MM.1S (cell line): ENCODE measurements at regions not wholly inside any gene's neighbourhood (a gene's known extent, or its start where the extent isn't known, plus 50 kb on each side); places are given as distances from the start of the nearest gene placed in this dataset.

Source experiments
- DNase-seq: peaks from one replicate; pipeline ENCODE4 v3.0.0-alpha.2; 2015
- H2AFZ ChIP-seq: fragments of 300-600 bp; sonication (generic); 2 replicates; pipeline ENCODE4 v1.6.0; 2016; ENCODE audit warnings: antibody characterized with exemption, low read length
- H3F3A ChIP-seq: fragments of 300-600 bp; sonication (generic); 2 replicates; pipeline ENCODE4 v1.6.1; 2016; ENCODE audit warnings: mild to moderate bottlenecking, antibody characterized with exemption, low read length, moderate library complexity, mixed read lengths; ENCODE audit not compliant: insufficient read depth
- H3K27ac ChIP-seq: fragments of 300-600 bp; sonication (generic); 2 replicates; pipeline ENCODE4 v1.5.1; 2016; ENCODE audit warnings: mild to moderate bottlenecking, low read length
- H3K27me3 ChIP-seq: fragments of 300-600 bp; sonication (generic); replicated peaks from 2 replicates; pipeline ENCODE4 v1.6.0; 2016; ENCODE audit warnings: low read length; ENCODE audit not compliant: insufficient read depth
- H3K36me3 ChIP-seq: fragments of 300-600 bp; sonication (generic); replicated peaks from 2 replicates; pipeline ENCODE4 v1.6.1; 2016; ENCODE audit warnings: mild to moderate bottlenecking, low read length, mixed read lengths; ENCODE audit not compliant: insufficient read depth
- H3K4me1 ChIP-seq: fragments of 300-600 bp; sonication (generic); 2 replicates; pipeline ENCODE4 v1.6.1; 2016; ENCODE audit warnings: low read length, mixed read lengths
- H3K4me2 ChIP-seq: fragments of 300-600 bp; sonication (generic); 2 replicates; pipeline ENCODE4 v1.6.0; 2016; ENCODE audit warnings: low read depth, low read length
- H3K4me3 ChIP-seq: fragments of 300-600 bp; sonication (generic); 2 replicates; pipeline ENCODE4 v1.5.1; 2016; ENCODE audit warnings: low read length, mixed read lengths
- H3K79me2 ChIP-seq: fragments of 300-600 bp; sonication (generic); 2 replicates; pipeline ENCODE4 v1.6.1; 2016; ENCODE audit warnings: mixed run types, low read length, mixed read lengths
- H3K9ac ChIP-seq: fragments of 300-600 bp; sonication (generic); 2 replicates; pipeline ENCODE4 v1.6.1; 2016; ENCODE audit warnings: low read length, mixed read lengths
- H3K9me2 ChIP-seq: fragments of 300-600 bp; sonication (generic); replicated peaks from 2 replicates; pipeline ENCODE4 v1.6.1; 2016; ENCODE audit warnings: mild to moderate bottlenecking, low read length, mixed read lengths; ENCODE audit not compliant: insufficient read depth
- H3K9me3 ChIP-seq: fragments of 300-600 bp; sonication (generic); replicated peaks from 2 replicates; pipeline ENCODE4 v1.6.1; 2016; ENCODE audit warnings: mild to moderate bottlenecking, low read length, mixed read lengths; ENCODE audit not compliant: insufficient read depth
- H4K20me1 ChIP-seq: fragments of 300-600 bp; sonication (generic); 2 replicates; pipeline ENCODE4 v1.6.1; 2016; ENCODE audit warnings: mild to moderate bottlenecking, low read length, moderate library complexity, mixed read lengths; ENCODE audit not compliant: insufficient read depth
- CTCF ChIP-seq: fragments of 300-600 bp; sonication (generic); IDR thresholded peaks from 2 replicates; pipeline ENCODE4 v1.5.1; 2016; ENCODE audit warnings: antibody characterized with exemption, low read length, mixed read lengths
- EZH2 ChIP-seq: fragments of 300-600 bp; sonication (generic); optimal IDR thresholded peaks from 2 replicates; pipeline ENCODE3; 2017; ENCODE audit warnings: low read depth, mild to moderate bottlenecking, antibody characterized with exemption, low read length, mixed read lengths
- EZH2phosphoT487 ChIP-seq: fragments of 300-600 bp; sonication (generic); IDR thresholded peaks from 2 replicates; pipeline ENCODE4 v1.6.1; 2018; ENCODE audit warnings: antibody characterized with exemption, low read length

DNA sequence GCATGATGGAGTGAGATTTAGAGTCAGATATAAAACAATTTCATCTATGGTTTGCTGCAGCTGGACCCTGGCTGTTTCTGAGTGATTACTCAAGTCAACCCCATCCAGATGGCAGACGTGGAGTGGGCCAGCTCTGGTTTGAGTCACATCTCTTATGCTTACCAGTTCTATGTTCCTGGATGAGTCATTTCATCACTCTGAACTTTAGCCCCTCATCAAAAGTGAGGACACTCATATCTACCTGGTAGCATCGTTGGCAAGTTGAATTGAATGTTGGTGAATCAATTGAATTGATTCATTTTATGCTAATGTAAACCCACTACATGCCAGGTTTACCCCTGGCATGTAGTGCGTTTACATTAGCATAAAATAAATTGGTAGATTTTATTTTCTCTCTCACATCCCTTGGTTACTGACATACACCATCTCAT lies 176.4 kb downstream of the FGF18 start:
- H2AFZ ChIP-seq: no peak overlapping the region
- H3K4me1 ChIP-seq: no peaks in the 10 kb centered on the region
- H3K9ac ChIP-seq: no peak overlapping the region
- DNase-seq: no peak
- no peaks in the 10 kb centered on the region for H3K9me2 ChIP-seq
- H3K27ac ChIP-seq: no peak overlapping the region
- no peak overlapping the region for H3K4me3 ChIP-seq
- H3F3A ChIP-seq: no peaks in the 10 kb centered on the region
- TF ChIP-seq EZH2phosphoT487 (no peak), EZH2 (no peak), CTCF (no peak)
- no peak overlapping the region for H3K4me2 ChIP-seq
- H3K27me3 ChIP-seq: no peaks in the 10 kb centered on the region
- H3K9me3 ChIP-seq: no peaks in the 10 kb centered on the region
- no peaks in the 10 kb centered on the region for H3K36me3 ChIP-seq
- H3K79me2 ChIP-seq: no peaks in the 10 kb centered on the region
- no peaks in the 10 kb centered on the region for H4K20me1 ChIP-seq

DNA sequence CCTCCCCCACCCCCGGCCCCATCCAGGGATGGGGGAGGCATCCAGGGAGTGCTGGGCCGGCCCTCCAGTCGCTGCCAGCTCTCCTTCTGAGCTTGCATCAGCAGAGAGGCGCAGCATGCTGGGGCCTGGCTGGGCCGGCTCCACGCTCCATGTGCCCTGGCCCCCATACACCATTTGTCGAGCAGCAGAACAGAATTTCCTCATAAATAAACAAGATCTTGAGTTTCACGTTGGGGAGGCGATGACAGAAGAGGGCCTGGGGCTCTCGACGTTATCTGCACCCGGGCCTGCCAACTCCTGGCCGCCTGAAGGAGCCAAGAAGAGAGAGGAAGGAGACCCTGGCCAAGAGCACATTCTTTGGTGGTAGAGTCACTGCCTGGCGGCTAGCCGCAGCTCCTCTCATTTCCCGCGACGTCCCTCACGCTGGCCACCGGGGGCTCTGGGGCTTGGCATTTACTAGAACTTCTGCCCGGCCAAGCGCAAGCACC lies 177.0 kb downstream of the FGF18 start:
- Histone ChIP-seq H2AFZ (no peak overlapping the region), H3K27me3 (no peaks in the 10 kb centered on the region), H3K4me1 (no peaks in the 10 kb centered on the region), H3K4me3 (no peak overlapping the region), H3K36me3 (no peaks in the 10 kb centered on the region), H3K9me3 (no peaks in the 10 kb centered on the region), H3K27ac (no peak overlapping the region), H3K79me2 (no peaks in the 10 kb centered on the region), H3K9ac (no peak overlapping the region), H3K9me2 (no peaks in the 10 kb centered on the region), H3F3A (no peaks in the 10 kb centered on the region), H4K20me1 (no peaks in the 10 kb centered on the region), H3K4me2 (no peak overlapping the region)
- TF ChIP-seq CTCF (no peak), EZH2phosphoT487 (no peak), EZH2 (no peak)
- DNase-seq: no peak

GRCh38 chr5:171597946-171598640 lies 178.6 kb downstream of the FGF18 start:
- H3K9ac ChIP-seq: no peak overlapping the region
- H3K36me3 ChIP-seq: no peaks in the 10 kb centered on the region
- H3F3A ChIP-seq: no peaks in the 10 kb centered on the region
- H3K4me3 ChIP-seq: no peak overlapping the region
- no peaks in the 10 kb centered on the region for H3K4me1 ChIP-seq
- TF ChIP-seq EZH2phosphoT487 (no peak), CTCF (no peak), EZH2 (no peak)
- no peaks in the 10 kb centered on the region for H3K9me2 ChIP-seq
- no peak overlapping the region for H3K27ac ChIP-seq
- no peak for DNase-seq
- no peaks in the 10 kb centered on the region for H3K79me2 ChIP-seq
- H3K27me3 ChIP-seq: no peaks in the 10 kb centered on the region
- H2AFZ ChIP-seq: no peak overlapping the region
- H4K20me1 ChIP-seq: no peaks in the 10 kb centered on the region
- no peaks in the 10 kb centered on the region for H3K9me3 ChIP-seq
- H3K4me2 ChIP-seq: no peak overlapping the region
